ENCODE measurements at regions not wholly inside any gene's neighbourhood (a gene's known extent, or its start where the extent isn't known, plus 50 kb on each side); places are given as distances from the start of the nearest gene placed in this dataset.
"Not testable (repeated sequence)": the region's sequence is repeated elsewhere in the genome, so short reads cannot be mapped to it uniquely, and the experiment has no call there.

DNA sequence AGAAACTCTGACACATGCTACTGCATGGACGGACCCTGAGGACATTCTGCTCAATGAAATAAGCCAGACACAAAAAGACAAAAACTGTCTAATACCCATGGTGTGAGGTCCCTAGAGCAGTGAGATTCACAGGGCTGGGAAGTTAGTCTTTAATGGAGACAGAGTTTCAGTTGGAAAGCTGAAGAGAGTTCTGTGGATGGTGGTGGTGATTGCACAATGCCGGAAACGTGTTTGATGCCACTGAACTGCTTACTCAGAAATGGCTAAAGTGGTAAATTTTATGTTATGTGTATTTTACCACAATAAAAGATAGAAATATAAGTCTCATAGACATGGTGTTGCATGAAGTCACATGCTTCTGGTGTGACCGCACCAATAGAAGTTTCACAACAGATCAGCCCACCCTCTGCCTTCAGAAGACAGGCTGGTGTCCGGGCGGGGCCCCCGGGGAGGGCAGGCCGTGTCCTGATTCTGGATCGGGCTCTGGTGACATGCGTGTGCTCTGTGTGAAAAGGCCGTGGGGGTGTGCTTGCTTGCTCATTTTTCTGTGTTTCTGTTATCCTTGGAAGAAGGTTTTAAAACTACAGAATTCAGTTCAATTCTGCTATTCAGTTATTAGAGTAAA lies 108.5 kb upstream of the ZNF469 start:
- TF ChIP-seq TAF1, POLR2AphosphoS5, POLR2A, SPI1 (IDR thresholded peaks at IDR 0.05; ENCODE audit: low read depth, low read length): not testable (repeated sequence)
